ENCODE measurements at regions not wholly inside any gene's neighbourhood (a gene's known extent, or its start where the extent isn't known, plus 50 kb on each side); places are given as distances from the start of the nearest gene placed in this dataset.

- TF ChIP-seq, protein P1, sequence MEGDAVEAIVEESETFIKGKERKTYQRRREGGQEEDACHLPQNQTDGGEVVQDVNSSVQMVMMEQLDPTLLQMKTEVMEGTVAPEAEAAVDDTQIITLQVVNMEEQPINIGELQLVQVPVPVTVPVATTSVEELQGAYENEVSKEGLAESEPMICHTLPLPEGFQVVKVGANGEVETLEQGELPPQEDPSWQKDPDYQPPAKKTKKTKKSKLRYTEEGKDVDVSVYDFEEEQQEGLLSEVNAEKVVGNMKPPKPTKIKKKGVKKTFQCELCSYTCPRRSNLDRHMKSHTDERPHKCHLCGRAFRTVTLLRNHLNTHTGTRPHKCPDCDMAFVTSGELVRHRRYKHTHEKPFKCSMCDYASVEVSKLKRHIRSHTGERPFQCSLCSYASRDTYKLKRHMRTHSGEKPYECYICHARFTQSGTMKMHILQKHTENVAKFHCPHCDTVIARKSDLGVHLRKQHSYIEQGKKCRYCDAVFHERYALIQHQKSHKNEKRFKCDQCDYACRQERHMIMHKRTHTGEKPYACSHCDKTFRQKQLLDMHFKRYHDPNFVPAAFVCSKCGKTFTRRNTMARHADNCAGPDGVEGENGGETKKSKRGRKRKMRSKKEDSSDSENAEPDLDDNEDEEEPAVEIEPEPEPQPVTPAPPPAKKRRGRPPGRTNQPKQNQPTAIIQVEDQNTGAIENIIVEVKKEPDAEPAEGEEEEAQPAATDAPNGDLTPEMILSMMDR (optimal IDR thresholded peaks at IDR 0.05 in 1 of 3, IDR thresholded peaks at IDR 0.05 in 1 of 3, conservative IDR thresholded peaks at IDR 0.05 in 1 of 3; ENCODE audit: extremely low read depth in 1 of 3, insufficient read depth in 2 of 3, low read length in 3 of 3): no peak
- no peak for TF ChIP-seq EZH2 (IDR thresholded peaks at IDR 0.05; ENCODE audit: low read length)
- H4K20me1 ChIP-seq (ENCODE audit: control insufficient read depth, extremely low read depth, insufficient read depth, low read length): no peaks in the 10 kb centered on the region
- H3K9ac ChIP-seq (ENCODE audit: control insufficient read depth, extremely low read depth, insufficient read depth, low read length): no peak overlapping the region
- no peaks in the 10 kb centered on the region for H3K9me3 ChIP-seq (ENCODE audit: control insufficient read depth, low read depth, low read length)
- no peak overlapping the region for H2AFZ ChIP-seq (ENCODE audit: control insufficient read depth, low read length)
- H3K4me1 ChIP-seq (ENCODE audit: control insufficient read depth, extremely low read depth, insufficient read depth, low read length): no peaks in the 10 kb centered on the region
- DNase-seq (ENCODE audit: low read depth, low spot score): no peak
- H3K4me3 ChIP-seq (ENCODE audit: control insufficient read depth in 2 of 3, extremely low read depth in 1 of 3, insufficient read depth in 2 of 3, low read depth in 1 of 3, low read length in 3 of 3): no peak overlapping the region
- no peak overlapping the region for H3K4me2 ChIP-seq (ENCODE audit: control insufficient read depth, extremely low read depth, insufficient read depth, low read depth, low read length)
- dilution Hi-C loops (cut with MboI; ENCODE audit: extremely low pct_ligation_motif_present, low sequenced_read_pairs): no loop called here
- no peaks in the 10 kb centered on the region for H3K36me3 ChIP-seq (ENCODE audit: control insufficient read depth in 2 of 2, extremely low read depth in 1 of 2, insufficient read depth in 2 of 2, low read length in 2 of 2)
- no peak for FAIRE-seq
- H3K79me2 ChIP-seq (ENCODE audit: control insufficient read depth, insufficient read depth, low read length): no peaks in the 10 kb centered on the region
- peaks cover 4% of the 10 kb centered on the region for H3K27me3 ChIP-seq (ENCODE audit: control insufficient read depth, extremely low read depth, insufficient read depth, low read length)
- H3K9me1 ChIP-seq (ENCODE audit: control insufficient read depth, extremely low read depth, insufficient read depth, low read length): no peaks in the 10 kb centered on the region
- H3K27ac ChIP-seq (ENCODE audit: control insufficient read depth, insufficient read depth, low read length): no peak overlapping the region
Observed at GRCh38 chr4:185071236-185071811, 53.0 kb downstream of the HELT start.

- no peak overlapping the region for H3K9ac ChIP-seq (ENCODE audit: control insufficient read depth, extremely low read depth, insufficient read depth, low read length)
- H3K4me2 ChIP-seq (ENCODE audit: control insufficient read depth, extremely low read depth, insufficient read depth, low read depth, low read length): no peak overlapping the region
- H3K4me1 ChIP-seq (ENCODE audit: control insufficient read depth, extremely low read depth, insufficient read depth, low read length): no peaks in the 10 kb centered on the region
- FAIRE-seq: no peak
- H3K9me1 ChIP-seq (ENCODE audit: control insufficient read depth, extremely low read depth, insufficient read depth, low read length): no peaks in the 10 kb centered on the region
- H3K9me3 ChIP-seq (ENCODE audit: control insufficient read depth, low read depth, low read length): no peaks in the 10 kb centered on the region
- no peaks in the 10 kb centered on the region for H4K20me1 ChIP-seq (ENCODE audit: control insufficient read depth, extremely low read depth, insufficient read depth, low read length)
- no peak overlapping the region for H3K27ac ChIP-seq (ENCODE audit: control insufficient read depth, insufficient read depth, low read length)
- DNase-seq (ENCODE audit: low read depth, low spot score): no peak
- no peak overlapping the region for H2AFZ ChIP-seq (ENCODE audit: control insufficient read depth, low read length)
- no peaks in the 10 kb centered on the region for H3K79me2 ChIP-seq (ENCODE audit: control insufficient read depth, insufficient read depth, low read length)
- dilution Hi-C loops (cut with MboI; ENCODE audit: extremely low pct_ligation_motif_present, low sequenced_read_pairs): no loop called here
- H3K36me3 ChIP-seq (ENCODE audit: control insufficient read depth in 2 of 2, extremely low read depth in 1 of 2, insufficient read depth in 2 of 2, low read length in 2 of 2): no peaks in the 10 kb centered on the region
- no peak overlapping the region for H3K4me3 ChIP-seq (ENCODE audit: control insufficient read depth in 2 of 3, extremely low read depth in 1 of 3, insufficient read depth in 2 of 3, low read depth in 1 of 3, low read length in 3 of 3)
- H3K27me3 ChIP-seq (ENCODE audit: control insufficient read depth, extremely low read depth, insufficient read depth, low read length): no peaks in the 10 kb centered on the region
- TF ChIP-seq, protein P1 (optimal IDR thresholded peaks at IDR 0.05 in 1 of 3, IDR thresholded peaks at IDR 0.05 in 1 of 3, conservative IDR thresholded peaks at IDR 0.05 in 1 of 3; ENCODE audit: extremely low read depth in 1 of 3, insufficient read depth in 2 of 3, low read length in 3 of 3): no peak
- no peak for TF ChIP-seq EZH2 (IDR thresholded peaks at IDR 0.05; ENCODE audit: low read length)
Observed at GRCh38 chr4:185079271-185079905, 61.1 kb downstream of the HELT start.

Data from keratinocyte (primary cell).